CMK (cell line): ENCODE measurements at regions not wholly inside any gene's neighbourhood (a gene's known extent, or its start where the extent isn't known, plus 50 kb on each side); places are given as distances from the start of the nearest gene placed in this dataset.
A peak's percentile ranks its signal among the peaks of the same experiment; 100 is the strongest.

Source experiments
- DNase-seq: peaks from one replicate; pipeline ENCODE4 v3.0.0-alpha.2; 2010; ENCODE audit warnings: low read depth

DNA sequence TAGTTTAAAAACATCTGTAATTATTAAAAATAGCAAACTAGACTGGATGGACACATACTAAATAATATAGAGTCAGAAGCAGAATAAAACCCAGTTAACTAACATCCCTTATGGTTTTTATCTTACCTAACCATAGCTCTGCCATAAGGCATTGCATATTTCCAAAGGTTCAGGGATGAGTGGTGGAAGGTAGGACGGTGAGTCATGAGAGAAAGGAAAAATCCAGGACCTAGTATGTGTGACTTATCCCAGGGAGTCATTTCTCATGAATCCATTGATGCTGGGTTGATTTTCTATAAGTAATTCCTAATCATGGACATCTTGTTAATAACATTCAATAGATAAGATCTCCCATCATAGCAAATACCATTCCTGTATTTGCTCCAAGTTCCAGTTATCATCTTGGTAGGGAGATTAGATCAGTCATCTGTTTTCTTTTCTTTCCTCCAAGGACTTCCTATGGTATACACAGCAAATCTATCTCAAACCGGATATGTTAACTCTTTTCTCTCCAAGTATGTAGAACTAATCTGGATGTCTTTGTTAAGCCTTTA lies 490.7 kb upstream of the B3GALT2 start:
- DNase-seq, result no peak

DNA sequence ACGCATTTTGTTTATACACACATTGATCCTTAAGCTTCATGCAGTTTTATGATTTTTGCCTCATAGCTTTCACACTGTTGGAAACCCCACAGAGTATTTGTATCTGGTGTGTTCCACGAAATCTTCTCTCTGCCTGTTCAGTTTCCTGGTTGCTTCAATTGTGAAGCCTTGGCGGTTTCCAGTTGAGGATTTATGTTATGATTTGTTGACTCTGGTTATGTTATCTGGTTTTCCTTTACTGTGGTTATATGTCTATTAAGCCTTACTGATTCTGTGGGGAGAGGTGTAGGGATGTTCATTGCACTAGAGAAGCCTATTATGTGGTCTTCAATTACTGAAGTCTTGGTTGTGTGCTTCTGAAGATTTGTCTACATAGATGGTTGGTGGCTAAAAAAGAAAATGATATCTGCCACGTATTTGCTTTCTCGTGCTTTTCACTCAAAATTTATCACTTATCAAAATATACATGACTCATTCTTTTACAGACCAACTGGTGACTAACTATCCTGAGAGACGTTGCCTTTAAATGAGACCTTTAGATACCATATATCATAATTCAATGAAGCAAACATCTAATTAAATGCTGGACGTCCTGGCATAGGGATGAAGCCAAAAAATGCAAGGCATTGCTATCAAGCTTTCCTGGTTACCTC lies 488.0 kb upstream of the B3GALT2 start:
- DNase-seq, result no peak

DNA sequence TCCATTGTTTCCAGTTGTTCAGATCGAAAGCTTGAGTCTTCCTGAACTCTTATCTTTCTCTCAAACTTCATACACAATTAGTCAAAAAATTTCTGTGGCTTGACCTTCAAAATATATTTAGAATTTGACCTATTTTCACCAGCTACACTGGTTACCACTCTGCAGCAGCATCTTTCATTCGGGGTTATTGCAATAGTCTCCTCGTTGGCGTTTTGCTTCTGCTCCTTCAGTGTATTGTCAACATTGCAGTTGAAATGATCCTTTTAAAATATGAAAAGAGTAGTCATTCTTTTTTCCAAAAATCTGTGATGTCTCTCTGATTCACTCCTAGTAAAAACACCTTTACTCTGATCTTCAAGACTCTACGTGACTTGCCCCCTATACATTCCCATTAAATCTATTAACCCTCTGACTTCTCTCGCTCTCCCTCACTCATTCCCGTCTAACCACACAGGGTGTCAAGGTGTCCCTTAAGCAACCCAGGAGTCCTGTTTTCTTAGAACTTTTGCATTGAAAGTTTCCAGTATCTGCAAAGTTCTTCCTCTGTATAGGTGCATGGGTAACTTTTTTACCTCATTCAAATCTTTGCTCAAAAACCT lies 480.2 kb upstream of the B3GALT2 start:
- no peak for DNase-seq

DNA sequence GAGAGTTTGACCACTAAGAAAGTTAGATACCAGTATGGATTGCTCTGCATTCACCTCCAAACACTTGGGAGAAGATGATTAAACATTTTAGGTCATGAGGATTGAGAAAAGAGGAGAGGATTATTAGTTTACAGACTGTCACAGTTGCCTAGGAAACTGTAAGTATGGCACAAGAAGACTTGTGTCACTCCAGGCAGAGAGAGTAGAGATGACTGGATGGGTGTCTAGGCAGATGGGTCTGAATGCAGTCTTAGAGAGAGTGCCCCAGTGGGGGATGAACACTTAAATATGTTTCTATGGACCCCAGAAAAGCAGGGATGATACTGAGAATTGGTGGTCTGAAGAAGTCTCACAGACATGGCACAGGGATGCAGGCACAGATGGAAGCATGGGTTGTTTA lies 477.6 kb upstream of the B3GALT2 start:
- DNase-seq, result no peak

DNA sequence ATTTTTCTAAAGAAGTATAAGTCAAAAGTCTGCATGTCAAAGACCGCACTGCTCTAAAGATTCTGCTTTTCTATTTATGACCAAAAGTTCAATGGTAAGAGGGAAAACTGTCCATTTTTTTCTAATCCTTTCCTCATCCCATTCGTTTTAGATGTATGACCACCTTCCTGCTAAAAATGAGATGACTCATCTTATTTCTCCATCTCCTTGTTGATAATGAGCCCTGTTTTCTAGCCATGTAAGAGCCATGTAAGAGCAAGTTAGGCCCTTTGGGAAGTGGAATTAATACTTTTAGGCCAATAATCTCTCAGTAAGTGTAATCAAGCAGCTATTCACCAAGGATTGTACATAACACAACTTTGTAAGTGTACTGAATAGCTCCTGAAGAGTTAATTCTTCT lies 475.6 kb upstream of the B3GALT2 start:
- DNase-seq, result no peak

DNA sequence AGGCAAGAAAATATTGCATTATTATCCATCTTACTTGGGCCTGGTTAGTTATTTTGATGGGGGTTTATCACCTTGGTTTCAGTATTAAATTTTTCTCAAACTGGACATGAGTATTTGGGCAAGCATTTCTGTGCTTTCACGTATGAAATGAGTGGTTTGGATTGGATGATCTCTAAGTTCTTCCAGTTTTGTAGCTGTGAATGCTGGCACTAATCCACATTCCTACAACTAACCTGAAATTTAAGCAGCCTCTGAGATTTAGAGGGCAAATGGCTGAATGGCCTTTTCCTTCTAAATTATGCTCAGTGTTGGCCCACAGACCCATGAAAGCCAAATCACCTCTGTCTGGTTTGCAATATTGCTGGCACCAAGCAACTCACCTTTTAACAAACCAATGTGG lies 475.0 kb upstream of the B3GALT2 start:
- no peak for DNase-seq

DNA sequence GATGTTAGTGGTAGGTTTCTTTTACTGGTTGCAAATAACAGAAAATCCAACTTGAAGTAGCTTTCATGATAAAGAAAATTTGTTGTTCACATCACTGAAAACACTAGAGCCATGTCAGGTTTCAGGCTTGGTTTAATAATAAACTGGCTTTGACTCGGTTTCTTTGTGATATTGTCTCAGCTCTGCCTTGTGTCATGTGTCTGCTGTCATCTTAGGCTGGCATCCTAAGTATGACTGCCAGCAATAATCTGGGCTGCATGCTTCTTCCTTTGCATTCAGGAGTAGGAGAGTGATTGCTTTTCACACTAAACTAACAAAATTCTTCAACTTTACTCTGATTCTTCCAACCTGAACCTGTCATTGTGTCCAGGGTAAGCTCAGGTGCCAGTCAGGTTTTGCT lies 474.0 kb upstream of the B3GALT2 start:
- DNase-seq, result no peak

DNA sequence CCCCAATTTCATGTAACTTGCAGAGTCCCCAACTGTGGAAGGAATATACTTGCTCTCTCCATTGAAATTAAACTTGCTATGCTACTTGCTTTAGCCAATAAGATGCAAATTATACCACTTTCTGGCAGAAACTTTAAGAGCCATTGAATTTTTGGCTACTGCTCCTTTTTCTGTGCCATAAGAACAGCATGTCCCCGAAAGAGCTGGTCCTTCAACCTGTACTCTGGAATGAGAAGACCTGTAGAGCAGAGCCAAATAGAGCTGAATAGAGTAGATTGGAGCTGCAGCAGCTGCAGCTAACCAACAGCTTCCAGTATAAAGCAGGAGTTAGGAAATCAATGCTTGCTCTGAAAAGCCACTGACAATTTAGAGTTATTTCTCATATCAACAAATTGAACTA lies 472.3 kb upstream of the B3GALT2 start:
- no peak for DNase-seq

DNA sequence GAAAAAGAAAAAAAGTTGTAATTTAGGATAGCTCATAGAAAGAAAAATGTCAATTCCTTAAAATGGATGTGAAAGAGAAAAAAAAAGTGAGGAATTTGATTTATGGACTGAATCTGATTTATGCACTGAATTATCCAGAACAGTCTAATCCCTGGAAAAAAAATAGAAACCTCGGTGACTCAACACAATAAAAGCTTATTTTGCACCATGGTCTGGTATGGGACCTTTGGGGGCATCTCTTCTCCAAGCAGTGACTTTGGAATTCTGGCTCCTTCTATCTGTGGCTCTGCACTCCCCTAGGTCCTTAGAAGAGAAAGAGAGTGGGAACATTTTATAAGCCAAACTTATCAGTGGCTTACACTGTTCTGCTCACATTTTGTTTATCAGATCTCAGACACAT lies 471.7 kb upstream of the B3GALT2 start:
- no peak for DNase-seq

DNA sequence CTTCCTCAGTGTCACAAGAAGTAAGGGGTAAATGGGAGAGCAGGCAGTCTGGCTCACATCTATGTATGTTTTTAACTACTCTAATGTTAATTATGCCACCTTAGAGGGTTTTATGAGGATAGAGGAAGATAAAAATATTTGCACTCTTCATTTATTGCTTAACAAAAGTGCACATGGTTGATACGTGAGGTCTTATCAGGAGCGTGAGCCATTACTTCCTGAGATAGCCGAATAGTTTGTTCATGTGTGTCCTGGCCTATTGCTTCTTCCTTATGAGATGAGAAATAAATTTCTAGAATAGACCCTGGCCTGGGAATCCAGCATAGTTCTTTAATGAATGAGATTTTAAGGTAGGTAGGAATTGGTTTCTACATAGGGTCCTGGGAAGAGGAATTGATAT lies 471.1 kb upstream of the B3GALT2 start:
- no peak for DNase-seq

DNA sequence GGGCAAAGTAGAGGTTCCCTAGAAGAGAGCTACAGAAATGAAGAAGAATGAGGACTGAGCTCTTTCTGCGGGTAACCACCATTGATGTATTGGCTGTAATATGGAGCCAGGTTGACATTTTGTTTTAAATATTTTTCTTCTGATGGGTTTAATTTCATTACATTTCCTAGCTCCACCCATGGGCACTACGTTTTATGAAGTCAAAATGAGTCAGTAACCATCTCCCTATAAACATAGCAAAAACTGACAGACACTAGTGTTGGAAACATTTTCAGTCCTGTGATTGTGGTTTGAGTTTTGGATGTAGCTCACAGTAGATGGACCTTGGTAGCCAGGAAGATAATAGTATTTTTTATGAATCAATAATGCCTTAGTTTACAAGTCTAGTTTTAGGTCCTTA lies 470.4 kb upstream of the B3GALT2 start:
- DNase-seq, result no peak

DNA sequence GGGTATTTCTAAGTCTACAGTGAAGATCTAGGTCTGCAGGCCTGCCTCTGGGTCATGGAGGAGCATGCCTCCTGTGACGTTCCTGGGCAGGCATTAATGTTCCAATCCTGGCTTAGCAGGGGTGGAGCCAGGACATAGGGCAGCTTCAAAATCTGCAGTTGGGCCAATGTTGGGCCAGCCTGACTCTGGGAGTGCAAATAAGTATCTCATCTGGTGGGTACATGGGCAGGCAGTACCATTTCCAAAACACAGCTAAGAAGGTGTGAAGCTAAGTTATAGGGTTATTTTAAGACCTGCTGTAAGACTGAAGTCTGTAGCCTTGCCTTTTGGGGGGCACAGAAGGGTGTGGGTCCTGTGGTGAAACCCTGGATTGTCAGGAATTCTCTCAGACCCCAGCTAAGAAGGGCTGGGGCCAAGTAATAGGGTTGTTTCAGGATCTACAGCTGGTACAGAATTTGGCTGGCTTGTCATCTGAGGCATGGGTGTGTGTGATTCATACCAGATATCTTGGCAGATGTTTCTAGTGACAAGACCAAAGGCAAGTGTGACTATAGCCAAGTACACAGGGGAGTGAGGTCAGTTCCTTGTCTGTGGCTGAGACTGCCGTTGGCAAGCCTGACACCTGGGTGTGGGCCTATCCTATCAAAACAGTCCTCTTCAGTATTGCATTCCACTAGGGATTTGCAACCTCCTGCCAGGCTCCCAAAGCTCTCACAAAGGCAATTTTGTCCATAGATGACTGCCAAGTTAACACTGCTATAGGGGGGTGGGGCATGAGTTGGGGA lies 468.7 kb upstream of the B3GALT2 start:
- DNase-seq, result peak; percentile 25

DNA sequence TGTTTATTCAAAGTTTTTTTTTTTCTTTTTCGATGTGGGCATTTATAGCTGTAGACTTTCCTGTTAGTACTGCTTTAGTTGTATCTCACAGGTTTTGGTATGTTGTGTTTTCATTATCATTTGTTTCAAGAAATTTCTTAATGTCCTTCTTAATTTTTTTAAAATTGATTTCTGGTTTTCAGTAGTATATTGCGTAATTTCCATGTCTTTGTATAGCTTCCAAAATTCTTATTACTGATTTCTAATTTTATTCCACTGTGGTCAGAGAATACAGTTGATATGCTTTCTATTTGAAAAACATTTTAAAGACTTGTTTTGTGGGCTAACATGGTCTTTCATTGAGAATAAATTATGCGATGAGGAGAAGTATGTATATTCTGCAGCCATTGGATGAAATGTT lies 463.2 kb upstream of the B3GALT2 start:
- no peak for DNase-seq

DNA sequence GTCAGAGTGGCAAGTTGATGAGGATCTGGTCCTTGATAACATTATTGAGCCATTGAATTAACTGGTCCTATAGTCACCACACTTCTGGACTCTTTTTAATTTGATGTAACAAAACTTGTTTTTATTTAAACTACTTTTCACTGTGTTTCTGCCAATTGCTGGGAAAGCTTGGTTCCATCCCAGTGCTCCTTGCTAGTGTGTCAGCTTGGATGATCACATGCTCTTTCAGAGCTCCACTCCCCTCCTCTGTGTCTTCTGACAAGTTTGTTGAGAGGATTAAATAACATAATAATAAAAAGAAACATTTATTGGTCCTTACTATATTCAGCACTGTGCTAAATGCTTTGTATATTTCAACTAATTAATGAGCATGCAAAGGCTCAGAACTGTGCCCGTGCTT lies 448.5 kb upstream of the B3GALT2 start:
- no peak for DNase-seq

DNA sequence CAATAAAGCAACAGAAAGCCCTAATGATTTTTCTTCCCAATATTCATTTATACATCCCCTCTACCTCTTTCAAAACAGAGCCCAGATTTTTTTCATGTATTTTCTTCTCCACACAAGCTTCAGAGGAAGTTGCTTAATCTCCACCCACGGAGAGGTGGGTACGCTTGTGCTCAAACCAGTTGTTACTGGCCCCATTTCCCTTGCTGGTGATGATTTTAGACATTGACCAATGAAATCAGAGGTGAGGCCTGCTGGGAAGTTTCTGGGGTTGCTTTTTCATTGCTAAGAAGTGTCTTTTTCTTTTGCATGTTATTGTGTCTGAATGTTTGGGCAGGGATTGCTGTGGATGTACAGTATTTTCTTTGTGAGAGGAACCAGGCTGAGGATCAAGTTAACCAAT lies 448.1 kb upstream of the B3GALT2 start:
- no peak for DNase-seq

DNA sequence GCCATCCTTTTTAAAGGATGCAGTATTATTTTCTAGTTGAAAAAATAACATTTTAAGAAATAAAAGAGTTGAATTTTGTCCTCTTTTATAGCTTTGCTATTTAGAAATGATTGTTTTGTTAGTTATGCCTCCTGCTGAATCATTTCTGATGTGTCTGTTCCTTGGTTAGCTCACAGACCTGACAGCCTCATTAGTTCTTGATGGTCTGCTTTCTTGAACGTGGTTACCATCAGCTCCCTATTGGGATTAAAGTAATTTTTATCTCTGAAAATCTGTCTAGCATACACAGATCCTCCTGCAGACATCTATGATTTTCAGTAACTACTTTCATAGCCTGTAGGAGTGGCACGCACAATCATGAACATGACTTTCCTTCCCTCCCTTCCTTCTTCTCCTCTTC lies 447.6 kb upstream of the B3GALT2 start:
- no peak for DNase-seq

DNA sequence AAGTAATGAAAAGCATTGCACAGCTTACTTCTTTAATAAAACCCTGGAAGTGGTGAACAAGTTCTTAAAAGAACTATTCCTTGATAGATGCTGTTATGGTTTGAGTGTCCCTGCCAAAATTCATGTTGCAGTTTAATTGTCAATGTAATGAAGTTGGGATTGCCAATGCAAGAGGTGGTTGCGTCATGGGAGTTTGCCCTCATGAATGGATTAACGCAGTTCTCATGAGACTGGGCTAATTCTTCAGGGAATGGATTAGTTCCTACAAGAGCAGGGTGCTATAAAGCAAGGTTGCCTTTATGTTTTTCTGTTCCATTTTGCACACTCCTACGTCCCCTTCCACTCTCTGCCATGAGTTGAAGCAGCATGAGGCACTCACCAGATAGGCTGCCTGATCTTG lies 446.7 kb upstream of the B3GALT2 start:
- no peak for DNase-seq

DNA sequence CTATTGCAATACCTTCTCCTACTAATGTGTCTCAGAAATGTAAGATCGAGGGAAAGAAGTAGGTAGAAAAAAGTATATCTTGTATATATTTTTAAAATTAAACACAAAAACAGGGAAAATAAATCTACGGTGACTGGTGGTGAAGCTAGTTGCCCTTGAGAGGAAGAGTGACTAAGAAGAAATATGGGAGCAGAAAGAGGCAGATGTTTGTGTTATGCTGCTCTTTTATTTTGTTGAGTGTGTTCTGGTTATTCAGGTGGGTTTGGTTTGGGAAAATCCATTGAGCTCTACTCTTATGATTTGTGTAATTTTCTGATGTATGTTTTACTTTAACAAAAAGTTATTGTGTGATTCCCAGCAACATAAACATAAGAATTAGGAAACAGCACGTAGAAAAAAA lies 444.9 kb upstream of the B3GALT2 start:
- no peak for DNase-seq

DNA sequence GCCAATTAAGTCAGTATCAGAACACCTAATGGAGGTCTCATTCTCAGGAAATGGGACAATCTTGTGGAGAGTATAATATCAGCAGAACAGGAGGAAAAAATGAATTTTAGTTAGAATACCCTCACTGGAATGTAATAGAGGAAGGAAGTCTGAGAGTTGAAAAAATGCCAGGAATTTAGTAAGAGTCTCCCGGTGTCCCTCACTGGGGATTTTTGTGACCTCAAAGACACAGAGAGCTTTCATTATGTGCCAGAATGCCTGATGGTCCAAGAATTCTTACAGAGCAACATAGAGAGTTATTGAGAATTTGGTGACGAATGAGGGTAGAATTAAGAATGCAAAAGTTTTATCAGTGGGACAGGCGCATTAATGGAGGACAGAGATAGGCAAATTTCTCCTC lies 443.5 kb upstream of the B3GALT2 start:
- no peak for DNase-seq

DNA sequence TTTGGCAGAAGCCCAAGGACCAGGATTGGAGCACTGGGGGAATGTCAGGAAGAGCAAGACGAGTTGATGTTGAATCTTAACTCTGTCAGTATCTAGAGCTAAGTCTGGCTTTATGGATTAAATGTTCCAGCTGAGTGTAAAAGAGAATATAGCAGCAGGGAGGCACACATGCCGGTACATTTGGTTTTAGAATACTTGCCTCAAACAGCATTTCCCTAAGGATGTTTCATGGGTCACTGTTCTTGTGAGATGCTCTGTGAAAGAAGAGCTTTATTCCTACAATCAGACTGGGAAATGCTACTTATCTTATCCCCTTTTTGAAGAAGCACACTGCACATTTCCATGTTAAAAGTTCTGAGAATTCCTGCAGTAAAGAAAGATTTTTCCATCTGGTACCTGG lies 440.3 kb upstream of the B3GALT2 start:
- no peak for DNase-seq

DNA sequence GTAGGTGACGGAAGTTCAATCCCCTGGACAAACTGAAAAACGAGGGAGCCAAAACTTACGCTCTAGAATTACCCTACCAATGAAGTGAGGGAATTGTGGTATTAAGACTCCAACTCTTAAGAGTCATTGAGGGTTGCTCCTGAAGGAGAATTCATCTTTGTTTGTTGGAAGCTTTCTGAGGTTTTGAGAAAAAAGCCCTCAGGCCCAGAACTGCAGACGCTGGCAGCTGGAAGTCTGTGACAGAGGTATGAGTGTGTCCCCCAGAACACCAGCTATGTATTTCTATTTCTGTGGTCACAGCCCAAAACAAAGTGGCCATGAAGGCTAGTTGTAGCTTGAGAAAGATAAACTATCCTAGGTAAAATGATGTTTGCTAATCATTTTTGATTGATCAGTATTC lies 438.8 kb upstream of the B3GALT2 start:
- no peak for DNase-seq

DNA sequence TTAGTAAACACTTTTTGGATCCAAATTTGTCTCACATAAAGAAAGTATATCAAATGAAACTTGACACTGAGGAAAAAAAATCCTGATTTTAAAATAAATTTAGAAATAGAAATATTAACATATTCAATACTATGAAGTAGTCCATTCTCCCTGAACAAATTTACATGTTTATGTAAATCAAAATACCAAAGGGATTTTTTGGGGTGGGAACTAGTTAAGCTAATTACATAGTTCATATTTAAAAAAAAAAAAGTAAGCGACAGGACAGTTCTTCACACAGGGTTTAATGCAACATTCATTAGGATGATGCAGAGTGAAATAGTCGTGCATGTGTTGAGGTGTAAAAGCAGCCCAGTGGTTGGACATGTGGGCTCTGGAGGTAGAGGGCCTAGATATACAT lies 433.5 kb upstream of the B3GALT2 start:
- no peak for DNase-seq

DNA sequence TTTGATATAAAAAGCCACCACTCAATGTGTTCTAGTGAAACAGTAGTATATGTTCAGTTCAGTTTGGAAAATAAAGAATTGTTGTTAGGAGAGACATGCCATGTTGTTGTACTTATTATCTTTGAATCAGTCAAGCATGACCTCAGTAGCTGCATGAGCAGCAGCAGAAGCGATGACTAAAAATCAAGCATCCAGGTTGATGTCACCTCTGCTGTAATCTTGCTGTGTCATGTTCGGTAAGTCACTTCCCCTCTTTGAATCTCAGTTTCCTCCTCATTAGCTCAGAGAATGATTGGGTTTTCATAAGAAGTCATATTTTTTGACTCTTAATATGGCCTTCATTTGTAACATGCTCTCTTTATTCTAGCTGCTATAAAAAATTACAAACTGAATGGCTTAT lies 428.4 kb upstream of the B3GALT2 start:
- DNase-seq, result no peak
